ENCODE measurements at regions not wholly inside any gene's neighbourhood (a gene's known extent, or its start where the extent isn't known, plus 50 kb on each side); places are given as distances from the start of the nearest gene placed in this dataset.
"Not testable (repeated sequence)": the region's sequence is repeated elsewhere in the genome, so short reads cannot be mapped to it uniquely, and the experiment has no call there.

- Mint-ChIP-seq H3K4me1 (ENCODE audit: low read depth in 2 of 2) (peaks cover 5 to 6% of the 10 kb centered on the region in 2 donors), H3K36me3 (no peaks in the 10 kb centered on the region), H3K4me3 (no peak overlapping the region), H3K27me3 (peaks cover 18 to 45% of the 10 kb centered on the region in 2 donors), H3K27ac (no peak overlapping the region), H3K9me3 (no peaks in the 10 kb centered on the region)
- ATAC-seq (no peak), DNase-seq (ENCODE audit: low spot score) (no peak)
These were observed 84.4 kb upstream of the MLN start for GRCh38 chr6:33888183-33888582.

- Mint-ChIP-seq H3K4me3 (peak overlapping the region; percentile 18), H3K4me1 (ENCODE audit: low read depth in 2 of 2) (peaks cover 5 to 6% of the 10 kb centered on the region in 2 donors), H3K9me3 (no peaks in the 10 kb centered on the region), H3K27me3 (peaks cover 16 to 41% of the 10 kb centered on the region in 2 donors), H3K36me3 (no peaks in the 10 kb centered on the region), H3K27ac (no peak overlapping the region)
- peak in 1 of 2 donors; percentile 68 for ATAC-seq
- DNase-seq (ENCODE audit: low spot score), result no peak
These were observed 82.9 kb upstream of the MLN start for GRCh38 chr6:33886673-33887144.

- DNase-seq (ENCODE audit: low spot score) (no peak), ATAC-seq (no peak)
- Mint-ChIP-seq H3K9me3 (no peaks in the 10 kb centered on the region), H3K27me3 (peaks cover 17 to 37% of the 10 kb centered on the region in 2 donors), H3K4me3 (no peak overlapping the region), H3K27ac (no peak overlapping the region), H3K4me1 (ENCODE audit: low read depth in 2 of 2) (peaks cover 5 to 6% of the 10 kb centered on the region in 2 donors), H3K36me3 (no peaks in the 10 kb centered on the region)
These were observed 81.6 kb upstream of the MLN start for GRCh38 chr6:33885132-33886057.

GRCh38 chr6:33883621-33884020 lies 79.8 kb upstream of the MLN start:
- not testable (repeated sequence) for DNase-seq (ENCODE audit: low spot score); ATAC-seq; H3K9me3 Mint-ChIP-seq; H3K4me1 Mint-ChIP-seq (ENCODE audit: low read depth in 2 of 2); H3K4me3 Mint-ChIP-seq; H3K36me3 Mint-ChIP-seq; H3K27ac Mint-ChIP-seq
- peaks cover 29 to 40% of the 10 kb centered on the region in 2 donors for H3K27me3 Mint-ChIP-seq

- ATAC-seq (no peak), DNase-seq (ENCODE audit: low spot score) (no peak)
- H3K4me1 Mint-ChIP-seq (ENCODE audit: low read depth in 2 of 2), result peaks cover 2 to 5% of the 10 kb centered on the region in 2 donors
- H3K9me3 Mint-ChIP-seq, result no peaks in the 10 kb centered on the region
- peaks cover 29 to 36% of the 10 kb centered on the region in 2 donors for H3K27me3 Mint-ChIP-seq
- no peaks in the 10 kb centered on the region for H3K36me3 Mint-ChIP-seq
- H3K27ac Mint-ChIP-seq, result no peak overlapping the region
- no peak overlapping the region for H3K4me3 Mint-ChIP-seq
These were observed 78.4 kb upstream of the MLN start for GRCh38 chr6:33882154-33882553.

- DNase-seq (ENCODE audit: low spot score) (no peak), ATAC-seq (no peak)
- H3K4me3 Mint-ChIP-seq, result no peak overlapping the region
- no peaks in the 10 kb centered on the region for H3K36me3 Mint-ChIP-seq
- no peaks in the 10 kb centered on the region for H3K9me3 Mint-ChIP-seq
- H3K4me1 Mint-ChIP-seq (ENCODE audit: low read depth in 2 of 2), result no peaks in the 10 kb centered on the region
- peaks cover 29 to 39% of the 10 kb centered on the region in 2 donors for H3K27me3 Mint-ChIP-seq
- H3K27ac Mint-ChIP-seq, result no peak overlapping the region
These were observed 77.0 kb upstream of the MLN start for GRCh38 chr6:33880766-33881165.

- Mint-ChIP-seq H3K36me3 (no peaks in the 10 kb centered on the region), H3K27me3 (peaks cover 29 to 39% of the 10 kb centered on the region in 2 donors), H3K9me3 (no peaks in the 10 kb centered on the region), H3K27ac (peak overlapping the region in 1 of 2 donors; percentile 21), H3K4me3 (no peak overlapping the region), H3K4me1 (ENCODE audit: low read depth in 2 of 2) (no peaks in the 10 kb centered on the region)
- DNase-seq (ENCODE audit: low spot score) (no peak), ATAC-seq (no peak)
These were observed 76.4 kb upstream of the MLN start for GRCh38 chr6:33880104-33880678.

- Mint-ChIP-seq H3K4me1 (ENCODE audit: low read depth in 2 of 2) (no peaks in the 10 kb centered on the region), H3K27ac (no peak overlapping the region), H3K36me3 (no peaks in the 10 kb centered on the region), H3K27me3 (peaks cover 43 to 48% of the 10 kb centered on the region in 2 donors), H3K4me3 (no peak overlapping the region), H3K9me3 (no peaks in the 10 kb centered on the region)
- ATAC-seq (no peak), DNase-seq (ENCODE audit: low spot score) (no peak)
These were observed 74.8 kb upstream of the MLN start for GRCh38 chr6:33878562-33878961.

GRCh38 chr6:33877982-33878535 lies 74.3 kb upstream of the MLN start:
- no peak overlapping the region for H3K27ac Mint-ChIP-seq
- H3K4me3 Mint-ChIP-seq, result no peak overlapping the region
- ATAC-seq (no peak), DNase-seq (ENCODE audit: low spot score) (no peak)
- H3K27me3 Mint-ChIP-seq, result peaks cover 43 to 46% of the 10 kb centered on the region in 2 donors
- H3K4me1 Mint-ChIP-seq (ENCODE audit: low read depth in 2 of 2), result no peaks in the 10 kb centered on the region
- H3K9me3 Mint-ChIP-seq, result no peaks in the 10 kb centered on the region
- H3K36me3 Mint-ChIP-seq, result no peaks in the 10 kb centered on the region

GRCh38 chr6:33875696-33876095 lies 71.9 kb upstream of the MLN start:
- DNase-seq (ENCODE audit: low spot score) (no peak), ATAC-seq (no peak)
- H3K9me3 Mint-ChIP-seq, result no peaks in the 10 kb centered on the region
- peaks cover 37 to 53% of the 10 kb centered on the region in 2 donors for H3K27me3 Mint-ChIP-seq
- H3K27ac Mint-ChIP-seq, result no peak overlapping the region
- no peaks in the 10 kb centered on the region for H3K36me3 Mint-ChIP-seq
- H3K4me3 Mint-ChIP-seq, result no peak overlapping the region
- peaks cover 0 to 4% of the 10 kb centered on the region in 2 donors for H3K4me1 Mint-ChIP-seq (ENCODE audit: low read depth in 2 of 2)

GRCh38 chr6:33875141-33875581 lies 71.4 kb upstream of the MLN start:
- no peak for DNase-seq (ENCODE audit: low spot score)
- H3K4me1 Mint-ChIP-seq (ENCODE audit: low read depth in 2 of 2), result peaks cover 0 to 4% of the 10 kb centered on the region in 2 donors
- H3K36me3 Mint-ChIP-seq, result no peaks in the 10 kb centered on the region
- no peak for ATAC-seq
- no peak overlapping the region for H3K4me3 Mint-ChIP-seq
- peaks cover 32 to 53% of the 10 kb centered on the region in 2 donors for H3K27me3 Mint-ChIP-seq
- H3K9me3 Mint-ChIP-seq, result no peaks in the 10 kb centered on the region
- no peak overlapping the region for H3K27ac Mint-ChIP-seq

- H3K9me3 Mint-ChIP-seq, result no peaks in the 10 kb centered on the region
- H3K4me1 Mint-ChIP-seq (ENCODE audit: low read depth in 2 of 2), result peaks cover 0 to 4% of the 10 kb centered on the region in 2 donors
- H3K36me3 Mint-ChIP-seq, result no peaks in the 10 kb centered on the region
- no peak overlapping the region for H3K4me3 Mint-ChIP-seq
- peaks cover 29 to 55% of the 10 kb centered on the region in 2 donors for H3K27me3 Mint-ChIP-seq
- H3K27ac Mint-ChIP-seq, result no peak overlapping the region
- DNase-seq (ENCODE audit: low spot score) (no peak), ATAC-seq (no peak)
These were observed 70.4 kb upstream of the MLN start for GRCh38 chr6:33874136-33874760.

- ATAC-seq, result no peak
- DNase-seq (ENCODE audit: low spot score), result no peak
- H3K36me3 Mint-ChIP-seq, result no peaks in the 10 kb centered on the region
- H3K4me1 Mint-ChIP-seq (ENCODE audit: low read depth in 2 of 2), result peaks cover 0 to 4% of the 10 kb centered on the region in 2 donors
- H3K27me3 Mint-ChIP-seq, result peaks cover 41 to 55% of the 10 kb centered on the region in 2 donors
- H3K27ac Mint-ChIP-seq, result no peak overlapping the region
- H3K9me3 Mint-ChIP-seq, result no peaks in the 10 kb centered on the region
- no peak overlapping the region for H3K4me3 Mint-ChIP-seq
These were observed 69.0 kb upstream of the MLN start for GRCh38 chr6:33872761-33873160.

Measured in natural killer cell treated with Interleukin-12 subunit alpha and Interleukin-12 subunit beta and Interleukin-15 and Interleukin-18, amount 100 ng/mL, for 72 hours (primary cell).